ENCODE measurements at regions not wholly inside any gene's neighbourhood (a gene's known extent, or its start where the extent isn't known, plus 50 kb on each side); places are given as distances from the start of the nearest gene placed in this dataset.

DNA sequence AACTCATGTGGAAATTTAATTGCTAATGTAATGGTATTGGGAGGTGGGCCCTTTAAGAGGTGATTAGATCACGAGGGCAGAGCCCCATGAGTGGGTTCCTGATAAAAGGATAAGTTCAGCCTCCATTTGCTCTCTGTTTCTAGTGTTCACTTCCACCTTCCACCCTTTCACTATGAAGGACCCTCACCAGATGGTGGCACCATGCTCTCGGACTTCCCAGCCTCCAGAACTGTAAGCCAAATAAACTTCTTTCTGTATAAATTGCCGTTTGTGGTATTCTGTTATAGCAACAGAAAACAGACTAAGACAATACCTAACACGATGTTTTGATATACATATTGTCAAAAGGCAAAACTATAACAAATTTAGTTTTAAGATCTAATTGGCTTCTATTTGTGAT is 166.2 kb downstream of the DEPDC1B start:
- no peak for TF ChIP-seq CTCF (IDR thresholded peaks at IDR 0.05)
- no peak for TF ChIP-seq POLR2A (IDR thresholded peaks at IDR 0.05)
